ENCODE measurements at regions not wholly inside any gene's neighbourhood (a gene's known extent, or its start where the extent isn't known, plus 50 kb on each side); places are given as distances from the start of the nearest gene placed in this dataset.

DNA sequence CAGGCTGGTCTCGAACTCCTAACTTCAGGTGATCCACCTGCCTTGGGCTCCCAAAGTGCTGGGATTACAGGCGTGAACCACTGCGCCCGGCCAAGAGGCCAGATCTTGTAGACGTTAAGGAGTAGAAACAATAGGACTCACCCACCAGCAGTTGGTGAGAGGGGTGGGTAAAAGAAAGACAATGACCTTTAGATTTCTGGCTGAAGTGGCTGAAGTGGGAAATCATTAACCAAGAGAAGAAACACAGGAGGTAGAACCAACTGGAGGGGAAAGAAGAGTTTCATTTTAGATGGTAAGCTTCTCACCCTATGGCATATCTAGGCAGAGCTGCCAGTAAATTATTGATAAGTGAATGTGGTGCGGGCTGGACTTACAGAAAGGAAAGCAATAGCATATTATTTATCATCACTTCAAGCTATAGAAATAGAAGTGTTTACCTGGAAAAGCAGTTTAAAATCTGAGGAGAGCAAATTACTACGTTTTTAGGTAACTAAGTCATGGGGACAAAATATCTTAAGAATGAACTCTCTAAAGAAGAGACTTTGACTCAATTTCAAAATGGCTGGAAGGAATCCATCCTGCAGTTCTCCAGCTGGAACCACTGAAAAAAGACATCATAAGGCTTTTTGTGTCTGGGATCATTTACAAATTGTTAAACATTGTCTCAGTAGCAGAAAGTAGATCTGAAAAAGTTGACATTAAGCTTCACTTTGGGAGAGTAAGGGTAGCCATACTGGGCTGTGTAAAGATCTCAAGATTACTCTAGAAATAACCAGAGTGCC, 109.6 kb downstream of the ALDH8A1 start:
- H3K4me3 ChIP-seq, result no peak overlapping the region
- no peak for DNase-seq (ENCODE audit: low spot score)
- TF ChIP-seq, protein P1, sequence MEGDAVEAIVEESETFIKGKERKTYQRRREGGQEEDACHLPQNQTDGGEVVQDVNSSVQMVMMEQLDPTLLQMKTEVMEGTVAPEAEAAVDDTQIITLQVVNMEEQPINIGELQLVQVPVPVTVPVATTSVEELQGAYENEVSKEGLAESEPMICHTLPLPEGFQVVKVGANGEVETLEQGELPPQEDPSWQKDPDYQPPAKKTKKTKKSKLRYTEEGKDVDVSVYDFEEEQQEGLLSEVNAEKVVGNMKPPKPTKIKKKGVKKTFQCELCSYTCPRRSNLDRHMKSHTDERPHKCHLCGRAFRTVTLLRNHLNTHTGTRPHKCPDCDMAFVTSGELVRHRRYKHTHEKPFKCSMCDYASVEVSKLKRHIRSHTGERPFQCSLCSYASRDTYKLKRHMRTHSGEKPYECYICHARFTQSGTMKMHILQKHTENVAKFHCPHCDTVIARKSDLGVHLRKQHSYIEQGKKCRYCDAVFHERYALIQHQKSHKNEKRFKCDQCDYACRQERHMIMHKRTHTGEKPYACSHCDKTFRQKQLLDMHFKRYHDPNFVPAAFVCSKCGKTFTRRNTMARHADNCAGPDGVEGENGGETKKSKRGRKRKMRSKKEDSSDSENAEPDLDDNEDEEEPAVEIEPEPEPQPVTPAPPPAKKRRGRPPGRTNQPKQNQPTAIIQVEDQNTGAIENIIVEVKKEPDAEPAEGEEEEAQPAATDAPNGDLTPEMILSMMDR (IDR thresholded peaks at IDR 0.05), result no peak
- TF ChIP-seq POLR2A (IDR thresholded peaks at IDR 0.05) (no peak), POLR2AphosphoS5 (IDR thresholded peaks at IDR 0.05) (no peak)
- H3K27me3 ChIP-seq (replicated peaks; ENCODE audit: insufficient read depth), result no peaks in the 10 kb centered on the region
- H3K36me3 ChIP-seq, result no peaks in the 10 kb centered on the region
- H3K27ac ChIP-seq, result no peak overlapping the region
- 70% methylated on average over 7 of the region's 7 CpGs for WGBS
- intact Hi-C loops (cut with DNase I), result no loop called here
- H3K9me3 ChIP-seq, result no peaks in the 10 kb centered on the region
- no peaks in the 10 kb centered on the region for H3K4me1 ChIP-seq (replicated peaks)

DNA sequence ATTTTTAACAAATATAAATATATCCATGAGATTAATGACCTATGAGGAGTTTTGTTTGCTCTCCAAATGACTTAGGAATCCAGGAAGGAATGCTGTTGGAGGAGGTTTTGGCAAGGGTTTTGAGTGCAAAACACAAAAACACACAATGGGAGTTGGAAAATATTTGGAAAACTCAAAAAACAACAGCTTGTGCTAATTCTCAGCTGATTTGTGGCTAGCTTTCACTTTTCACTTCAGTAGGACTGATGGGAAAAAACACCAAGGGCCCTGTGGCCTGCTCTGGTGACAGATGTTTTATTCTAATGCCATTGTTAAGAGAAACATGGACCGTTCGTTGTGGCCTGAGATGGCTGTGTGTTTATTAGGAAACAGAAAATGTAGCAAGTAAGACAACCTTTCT, 113.9 kb downstream of the ALDH8A1 start:
- Histone ChIP-seq H3K36me3 (no peaks in the 10 kb centered on the region), H3K27ac (no peak overlapping the region), H3K4me1 (replicated peaks) (no peaks in the 10 kb centered on the region), H3K4me3 (no peak overlapping the region), H3K27me3 (replicated peaks; ENCODE audit: insufficient read depth) (no peaks in the 10 kb centered on the region), H3K9me3 (no peaks in the 10 kb centered on the region)
- no peak for DNase-seq (ENCODE audit: low spot score)
- WGBS, result 64% methylated on average over 2 of the region's 2 CpGs
- intact Hi-C loops (cut with DNase I), result no loop called here
- TF ChIP-seq, protein P1 (IDR thresholded peaks at IDR 0.05), result no peak
- TF ChIP-seq POLR2AphosphoS5 (IDR thresholded peaks at IDR 0.05), result no peak
- TF ChIP-seq POLR2A (IDR thresholded peaks at IDR 0.05), result no peak

DNA sequence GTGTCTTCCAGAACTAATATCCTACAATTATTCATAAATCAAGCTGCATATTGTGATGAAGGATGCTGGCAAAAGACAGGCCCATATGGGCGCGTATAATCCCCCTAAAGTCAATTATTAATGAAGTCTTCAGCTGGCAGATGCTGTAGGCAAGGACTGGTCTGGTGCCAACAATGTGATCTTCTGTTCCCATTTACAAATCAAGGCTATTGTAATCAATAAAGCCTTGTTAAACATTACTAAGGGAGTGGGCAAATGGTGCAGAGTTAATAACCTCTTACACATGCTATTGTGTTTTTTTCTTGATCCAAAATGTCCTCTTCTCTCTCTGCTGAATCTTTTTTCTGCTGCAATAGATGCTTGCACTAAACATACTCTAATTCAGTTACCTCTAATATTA, 119.0 kb downstream of the ALDH8A1 start:
- no peaks in the 10 kb centered on the region for H3K27me3 ChIP-seq (replicated peaks; ENCODE audit: insufficient read depth)
- WGBS, result 93% methylated on average over 2 of the region's 2 CpGs
- intact Hi-C loops (cut with DNase I), result no loop called here
- H3K4me3 ChIP-seq, result no peak overlapping the region
- no peak for DNase-seq (ENCODE audit: low spot score)
- TF ChIP-seq, protein P1 (IDR thresholded peaks at IDR 0.05), result no peak
- no peak for TF ChIP-seq POLR2A (IDR thresholded peaks at IDR 0.05)
- no peak for TF ChIP-seq POLR2AphosphoS5 (IDR thresholded peaks at IDR 0.05)
- H3K9me3 ChIP-seq, result no peaks in the 10 kb centered on the region
- no peaks in the 10 kb centered on the region for H3K36me3 ChIP-seq
- H3K27ac ChIP-seq, result no peak overlapping the region
- H3K4me1 ChIP-seq (replicated peaks), result no peaks in the 10 kb centered on the region

DNA sequence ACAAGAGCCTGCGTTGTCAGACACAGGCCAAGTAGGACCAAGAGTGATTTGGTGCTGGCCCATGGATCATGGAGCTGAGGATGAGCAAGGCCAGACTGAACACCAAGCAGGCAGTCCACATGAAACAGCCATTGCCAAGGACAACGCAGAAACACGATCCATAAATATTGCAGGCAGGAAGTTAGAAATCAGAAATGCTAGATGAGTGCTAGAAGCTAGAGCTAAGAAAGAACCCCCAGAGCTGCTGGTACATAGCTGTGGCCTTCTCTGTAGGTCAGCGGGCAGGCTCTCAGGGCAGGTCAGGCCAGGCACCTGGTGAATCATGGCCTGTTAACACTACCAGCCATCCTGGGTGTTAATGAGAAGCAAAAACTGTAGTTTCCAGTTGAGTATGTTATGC, 119.7 kb downstream of the ALDH8A1 start:
- Histone ChIP-seq H3K27me3 (replicated peaks; ENCODE audit: insufficient read depth) (no peaks in the 10 kb centered on the region), H3K9me3 (no peaks in the 10 kb centered on the region), H3K36me3 (no peaks in the 10 kb centered on the region), H3K4me1 (replicated peaks) (no peaks in the 10 kb centered on the region), H3K27ac (no peak overlapping the region), H3K4me3 (no peak overlapping the region)
- intact Hi-C loops (cut with DNase I), result no loop called here
- WGBS, result 88% methylated on average over 4 of the region's 4 CpGs
- TF ChIP-seq POLR2AphosphoS5 (IDR thresholded peaks at IDR 0.05) (no peak), POLR2A (IDR thresholded peaks at IDR 0.05) (no peak)
- TF ChIP-seq, protein P1 (IDR thresholded peaks at IDR 0.05), result no peak
- no peak for DNase-seq (ENCODE audit: low spot score)

DNA sequence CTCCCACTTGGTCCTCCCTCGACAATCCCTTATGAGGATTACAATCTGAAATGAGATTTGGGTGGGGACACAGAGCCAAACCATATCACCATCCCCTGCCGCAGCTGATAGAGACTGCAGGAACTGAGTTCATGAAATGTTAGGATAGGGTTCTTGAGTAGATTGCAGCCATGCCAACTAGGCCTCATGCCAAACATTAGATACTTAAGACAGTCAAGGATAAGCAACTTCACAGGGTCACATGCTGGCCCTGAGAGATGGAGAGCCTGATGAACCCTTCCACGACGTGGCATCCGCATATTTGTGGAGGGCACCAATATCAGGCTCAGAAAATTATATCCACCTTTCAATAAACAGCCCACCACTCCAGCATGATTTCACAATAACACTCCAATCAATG, 121.3 kb downstream of the ALDH8A1 start:
- intact Hi-C loops (cut with DNase I), result no loop called here

More for the DNA sequence above, 121.3 kb downstream of the ALDH8A1 start:
- Histone ChIP-seq H3K27me3 (replicated peaks; ENCODE audit: insufficient read depth) (no peaks in the 10 kb centered on the region), H3K27ac (no peak overlapping the region), H3K4me1 (replicated peaks) (no peaks in the 10 kb centered on the region), H3K36me3 (no peaks in the 10 kb centered on the region), H3K4me3 (no peak overlapping the region), H3K9me3 (no peaks in the 10 kb centered on the region)
- DNase-seq (ENCODE audit: low spot score), result no peak
- TF ChIP-seq, protein P1 (IDR thresholded peaks at IDR 0.05), result no peak
- TF ChIP-seq POLR2AphosphoS5 (IDR thresholded peaks at IDR 0.05) (no peak), POLR2A (IDR thresholded peaks at IDR 0.05) (no peak)
- 95% methylated on average over 5 of the region's 5 CpGs for WGBS

All from prostate gland (tissue), 2 donors.